ENCODE measurements at regions not wholly inside any gene's neighbourhood (a gene's known extent, or its start where the extent isn't known, plus 50 kb on each side); places are given as distances from the start of the nearest gene placed in this dataset.

Small RNA genes in the stretch of these regions (small RNA-seq; reads per million reads assigned to genes)
- 0 reads per million in 6 experiments for gene RNU6-741P
